Gastroesophageal sphincter (tissue), 3 donors: ENCODE measurements at regions not wholly inside any gene's neighbourhood (a gene's known extent, or its start where the extent isn't known, plus 50 kb on each side); places are given as distances from the start of the nearest gene placed in this dataset.

Experiments
- POLR2AphosphoS5 ChIP-seq: sonication (generic); formaldehyde crosslinking; IDR thresholded peaks from one replicate; pipeline ENCODE4 v1.6.1; 2017; ENCODE audit warnings: antibody characterized with exemption
- TF ChIP-seq, protein P1 (sequence below), 4 experiments: fragments of 200-600 bp in 2 of 4; fragments of 450-650 bp in 2 of 4; sonication (generic) in 1 of 4; IDR thresholded peaks; one replicate each; pipeline ENCODE4 v1.5.1; 2017 to 2019; ENCODE audit warnings: antibody characterized with exemption in 4 of 4, mild to moderate bottlenecking in 2 of 4, moderate library complexity in 2 of 4

DNA sequence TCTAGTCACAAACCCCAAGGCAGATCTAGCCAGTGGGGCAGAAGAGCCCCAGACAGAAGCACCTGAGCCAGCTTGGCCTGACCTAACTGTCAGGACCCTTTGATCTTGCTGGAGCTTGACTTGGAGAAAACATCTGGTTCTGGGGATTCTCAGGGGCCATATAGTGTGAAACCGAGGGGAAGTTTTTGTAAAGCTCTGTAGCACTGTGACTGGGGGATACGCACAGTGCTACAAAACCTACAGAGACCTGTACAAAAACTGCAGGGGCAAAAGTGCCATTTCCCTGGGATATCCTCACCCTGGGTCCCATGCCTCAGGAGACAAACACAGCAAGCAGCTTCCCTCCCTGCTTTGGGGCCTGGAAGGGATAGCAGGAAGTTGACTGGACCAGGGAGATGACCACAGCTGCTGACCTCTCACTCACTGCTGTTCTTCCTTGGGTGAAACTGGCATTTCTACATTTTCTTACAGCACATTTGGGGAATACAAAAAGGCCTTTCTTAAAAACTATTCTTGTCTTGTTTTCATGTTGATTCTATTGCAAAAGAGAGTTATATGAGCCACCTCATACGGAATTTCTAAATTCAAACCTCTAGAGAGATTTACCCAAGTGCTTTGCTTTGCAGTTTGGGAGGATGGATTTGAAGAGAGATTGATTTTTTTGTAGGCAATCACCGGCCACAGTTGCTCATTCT lies 140.0 kb downstream of the DAD1 start:
- no peak for TF ChIP-seq POLR2AphosphoS5
- TF ChIP-seq, protein P1, sequence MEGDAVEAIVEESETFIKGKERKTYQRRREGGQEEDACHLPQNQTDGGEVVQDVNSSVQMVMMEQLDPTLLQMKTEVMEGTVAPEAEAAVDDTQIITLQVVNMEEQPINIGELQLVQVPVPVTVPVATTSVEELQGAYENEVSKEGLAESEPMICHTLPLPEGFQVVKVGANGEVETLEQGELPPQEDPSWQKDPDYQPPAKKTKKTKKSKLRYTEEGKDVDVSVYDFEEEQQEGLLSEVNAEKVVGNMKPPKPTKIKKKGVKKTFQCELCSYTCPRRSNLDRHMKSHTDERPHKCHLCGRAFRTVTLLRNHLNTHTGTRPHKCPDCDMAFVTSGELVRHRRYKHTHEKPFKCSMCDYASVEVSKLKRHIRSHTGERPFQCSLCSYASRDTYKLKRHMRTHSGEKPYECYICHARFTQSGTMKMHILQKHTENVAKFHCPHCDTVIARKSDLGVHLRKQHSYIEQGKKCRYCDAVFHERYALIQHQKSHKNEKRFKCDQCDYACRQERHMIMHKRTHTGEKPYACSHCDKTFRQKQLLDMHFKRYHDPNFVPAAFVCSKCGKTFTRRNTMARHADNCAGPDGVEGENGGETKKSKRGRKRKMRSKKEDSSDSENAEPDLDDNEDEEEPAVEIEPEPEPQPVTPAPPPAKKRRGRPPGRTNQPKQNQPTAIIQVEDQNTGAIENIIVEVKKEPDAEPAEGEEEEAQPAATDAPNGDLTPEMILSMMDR (IDR thresholded peaks at IDR 0.05) = no peak
